ENCODE measurements at regions not wholly inside any gene's neighbourhood (a gene's known extent, or its start where the extent isn't known, plus 50 kb on each side); places are given as distances from the start of the nearest gene placed in this dataset.
"Not testable (repeated sequence)": the region's sequence is repeated elsewhere in the genome, so short reads cannot be mapped to it uniquely, and the experiment has no call there.

DNA sequence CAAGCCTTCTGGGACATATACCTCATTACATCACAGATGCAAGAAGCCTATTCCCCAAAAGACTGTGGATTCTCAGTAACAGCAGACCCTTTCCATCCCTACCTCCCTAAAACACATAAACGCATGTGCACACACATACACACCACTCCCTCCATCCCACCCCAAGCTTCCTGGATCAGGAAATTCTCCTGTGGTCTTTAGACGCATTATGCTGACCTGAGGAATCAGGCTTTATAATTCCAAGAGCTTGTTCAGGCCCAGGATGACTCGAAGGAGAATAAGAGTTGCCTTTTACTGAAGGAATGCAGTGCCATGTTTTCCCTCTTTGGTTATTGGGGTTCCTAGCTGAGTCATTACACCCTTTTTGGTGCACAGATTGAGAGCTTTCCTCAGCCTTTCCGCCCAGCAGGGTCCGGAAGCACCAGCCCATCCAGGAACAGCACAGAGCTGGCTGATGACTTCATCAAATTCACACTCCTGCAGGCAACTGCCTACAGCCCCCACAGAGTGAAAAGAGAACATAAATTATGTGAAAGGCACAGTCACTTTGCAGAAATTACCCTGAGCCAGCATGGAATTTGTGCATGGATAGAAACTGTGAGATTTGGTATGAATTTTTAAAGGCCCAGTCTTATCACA, 385.0 kb upstream of the TRPC7 start:
- Mint-ChIP-seq H3K9me3 (ENCODE audit: unreplicated experiment) (no peaks in the 10 kb centered on the region), H3K4me3 (ENCODE audit: unreplicated experiment) (no peak overlapping the region), H3K4me1 (ENCODE audit: unreplicated experiment) (peaks cover 22% of the 10 kb centered on the region), H3K27ac (ENCODE audit: unreplicated experiment) (no peak overlapping the region), H3K27me3 (ENCODE audit: unreplicated experiment) (no peaks in the 10 kb centered on the region), H3K36me3 (ENCODE audit: unreplicated experiment) (no peaks in the 10 kb centered on the region)
- no peak for DNase-seq (ENCODE audit: extremely low spot score, unreplicated experiment)
- TF ChIP-seq, protein P1, sequence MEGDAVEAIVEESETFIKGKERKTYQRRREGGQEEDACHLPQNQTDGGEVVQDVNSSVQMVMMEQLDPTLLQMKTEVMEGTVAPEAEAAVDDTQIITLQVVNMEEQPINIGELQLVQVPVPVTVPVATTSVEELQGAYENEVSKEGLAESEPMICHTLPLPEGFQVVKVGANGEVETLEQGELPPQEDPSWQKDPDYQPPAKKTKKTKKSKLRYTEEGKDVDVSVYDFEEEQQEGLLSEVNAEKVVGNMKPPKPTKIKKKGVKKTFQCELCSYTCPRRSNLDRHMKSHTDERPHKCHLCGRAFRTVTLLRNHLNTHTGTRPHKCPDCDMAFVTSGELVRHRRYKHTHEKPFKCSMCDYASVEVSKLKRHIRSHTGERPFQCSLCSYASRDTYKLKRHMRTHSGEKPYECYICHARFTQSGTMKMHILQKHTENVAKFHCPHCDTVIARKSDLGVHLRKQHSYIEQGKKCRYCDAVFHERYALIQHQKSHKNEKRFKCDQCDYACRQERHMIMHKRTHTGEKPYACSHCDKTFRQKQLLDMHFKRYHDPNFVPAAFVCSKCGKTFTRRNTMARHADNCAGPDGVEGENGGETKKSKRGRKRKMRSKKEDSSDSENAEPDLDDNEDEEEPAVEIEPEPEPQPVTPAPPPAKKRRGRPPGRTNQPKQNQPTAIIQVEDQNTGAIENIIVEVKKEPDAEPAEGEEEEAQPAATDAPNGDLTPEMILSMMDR (IDR thresholded peaks at IDR 0.05), result no peak

DNA sequence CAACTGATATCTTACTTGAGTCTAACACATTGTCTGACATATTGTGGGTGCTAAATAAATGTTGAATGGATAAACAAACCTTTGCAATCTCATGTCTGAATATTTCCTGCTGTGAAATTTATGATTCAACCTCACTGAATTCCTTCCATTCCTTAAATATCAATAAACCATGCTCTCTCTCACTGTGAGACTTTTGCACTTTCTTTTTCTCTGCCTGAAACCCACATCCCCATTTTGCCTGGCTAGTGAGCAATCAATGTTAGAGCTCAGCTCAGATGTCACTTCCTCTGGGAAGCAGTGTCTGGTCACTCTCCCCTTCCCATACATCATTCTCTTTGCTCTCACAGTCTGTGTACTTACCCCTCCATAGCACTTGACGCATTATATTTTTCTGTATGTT, 383.7 kb upstream of the TRPC7 start:
- H3K36me3 Mint-ChIP-seq (ENCODE audit: unreplicated experiment), result no peaks in the 10 kb centered on the region
- H3K27me3 Mint-ChIP-seq (ENCODE audit: unreplicated experiment), result no peaks in the 10 kb centered on the region
- TF ChIP-seq, protein P1 (IDR thresholded peaks at IDR 0.05), result no peak
- no peak for DNase-seq (ENCODE audit: extremely low spot score, unreplicated experiment)
- H3K27ac Mint-ChIP-seq (ENCODE audit: unreplicated experiment), result peak overlapping the region; percentile 39
- H3K4me1 Mint-ChIP-seq (ENCODE audit: unreplicated experiment), result peaks cover 22% of the 10 kb centered on the region
- peaks cover 2% of the 10 kb centered on the region for H3K9me3 Mint-ChIP-seq (ENCODE audit: unreplicated experiment)
- no peak overlapping the region for H3K4me3 Mint-ChIP-seq (ENCODE audit: unreplicated experiment)

DNA sequence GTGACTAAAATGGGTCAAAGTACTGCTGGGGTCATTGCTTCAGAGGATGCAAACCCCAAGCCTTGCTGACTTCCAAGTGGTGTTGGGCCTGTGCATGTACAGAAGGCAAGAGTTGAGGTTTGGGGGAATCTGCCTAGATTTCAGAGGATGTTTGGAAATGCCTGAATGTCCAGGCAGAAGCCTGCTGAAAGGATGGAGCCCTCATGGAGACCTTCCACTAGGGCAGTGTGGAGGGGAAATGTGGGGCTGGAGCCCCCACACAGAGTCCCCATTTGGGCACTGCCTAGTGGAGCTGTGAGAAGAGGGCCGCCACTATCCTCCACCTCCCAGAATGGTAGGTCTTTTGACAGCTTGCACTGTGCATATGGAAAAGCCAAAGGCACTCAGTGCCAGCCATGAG, 377.7 kb upstream of the TRPC7 start:
- Mint-ChIP-seq H3K4me1 (ENCODE audit: unreplicated experiment) (peaks cover 2% of the 10 kb centered on the region), H3K9me3 (ENCODE audit: unreplicated experiment) (peaks cover 8% of the 10 kb centered on the region), H3K27ac (ENCODE audit: unreplicated experiment) (no peak overlapping the region), H3K36me3 (ENCODE audit: unreplicated experiment) (no peaks in the 10 kb centered on the region), H3K4me3 (ENCODE audit: unreplicated experiment) (no peak overlapping the region), H3K27me3 (ENCODE audit: unreplicated experiment) (no peaks in the 10 kb centered on the region)
- TF ChIP-seq, protein P1 (IDR thresholded peaks at IDR 0.05), result no peak
- DNase-seq (ENCODE audit: extremely low spot score, unreplicated experiment), result no peak

DNA sequence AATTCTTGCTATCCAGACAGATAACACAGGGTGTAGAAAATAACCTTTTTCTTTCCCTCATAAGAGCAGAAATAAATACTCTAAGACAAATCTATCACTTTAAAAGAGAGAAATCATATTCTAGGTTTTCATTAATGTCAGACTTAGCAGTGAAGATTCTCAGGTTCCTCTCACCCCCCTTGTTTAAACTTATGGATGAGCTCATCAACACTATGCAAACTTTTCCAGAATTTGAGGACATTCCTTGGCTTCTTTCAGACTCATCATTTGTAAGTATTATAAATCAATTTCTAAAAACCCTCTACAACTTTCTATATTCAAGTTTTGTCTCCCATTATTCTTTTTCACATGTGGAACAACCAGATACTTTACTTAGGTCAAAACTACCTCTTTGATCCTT, 374.9 kb upstream of the TRPC7 start:
- Mint-ChIP-seq H3K27ac (ENCODE audit: unreplicated experiment) (no peak overlapping the region), H3K9me3 (ENCODE audit: unreplicated experiment) (peaks cover 8% of the 10 kb centered on the region), H3K4me3 (ENCODE audit: unreplicated experiment) (no peak overlapping the region), H3K36me3 (ENCODE audit: unreplicated experiment) (no peaks in the 10 kb centered on the region), H3K27me3 (ENCODE audit: unreplicated experiment) (no peaks in the 10 kb centered on the region), H3K4me1 (ENCODE audit: unreplicated experiment) (peaks cover 2% of the 10 kb centered on the region)
- DNase-seq (ENCODE audit: extremely low spot score, unreplicated experiment), result no peak
- TF ChIP-seq, protein P1 (IDR thresholded peaks at IDR 0.05), result no peak

DNA sequence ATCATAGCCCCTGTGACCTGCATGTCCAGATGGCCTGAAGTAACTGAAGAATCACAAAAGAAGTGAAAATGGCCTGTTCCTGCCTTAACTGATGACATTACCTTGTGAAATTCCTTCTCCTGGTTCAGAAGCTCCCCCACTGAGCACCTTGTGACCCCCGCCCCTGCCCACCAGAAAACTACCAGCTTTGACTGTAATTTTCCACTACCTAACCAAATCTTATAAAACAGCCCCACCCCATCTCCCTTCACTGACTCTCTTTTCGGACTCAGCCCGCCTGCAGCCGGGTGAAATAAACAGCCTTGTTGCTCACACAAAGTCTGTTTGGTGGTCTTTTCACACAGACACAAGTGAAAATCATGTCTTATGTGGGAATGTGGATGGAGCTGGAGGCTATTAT, 373.9 kb upstream of the TRPC7 start:
- not testable (repeated sequence) for H3K4me1 Mint-ChIP-seq (ENCODE audit: unreplicated experiment); H3K36me3 Mint-ChIP-seq (ENCODE audit: unreplicated experiment); DNase-seq (ENCODE audit: extremely low spot score, unreplicated experiment); H3K27ac Mint-ChIP-seq (ENCODE audit: unreplicated experiment); H3K9me3 Mint-ChIP-seq (ENCODE audit: unreplicated experiment); H3K4me3 Mint-ChIP-seq (ENCODE audit: unreplicated experiment); H3K27me3 Mint-ChIP-seq (ENCODE audit: unreplicated experiment)

DNA sequence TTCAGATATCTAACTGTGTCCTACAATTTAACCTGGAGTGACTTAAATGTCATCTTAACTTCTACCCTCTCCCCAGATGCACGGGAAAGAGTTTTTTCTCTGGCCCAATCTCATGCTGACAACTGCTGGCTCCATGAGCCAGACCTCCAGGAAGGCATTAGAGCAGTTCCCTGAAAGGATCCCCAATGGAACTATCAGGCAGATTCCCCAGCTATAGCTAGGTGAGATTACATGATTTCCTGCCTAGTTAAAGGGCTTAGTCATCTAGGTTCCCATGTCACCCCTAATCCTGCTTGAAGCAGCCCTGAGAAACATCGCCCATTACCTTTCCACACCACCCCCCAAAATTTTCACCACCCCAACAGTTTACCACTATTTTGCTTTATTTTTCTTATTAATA, 373.5 kb upstream of the TRPC7 start:
- Mint-ChIP-seq H3K36me3 (ENCODE audit: unreplicated experiment) (no peaks in the 10 kb centered on the region), H3K27me3 (ENCODE audit: unreplicated experiment) (no peaks in the 10 kb centered on the region), H3K4me3 (ENCODE audit: unreplicated experiment) (no peak overlapping the region), H3K9me3 (ENCODE audit: unreplicated experiment) (peaks cover 5% of the 10 kb centered on the region), H3K27ac (ENCODE audit: unreplicated experiment) (no peak overlapping the region), H3K4me1 (ENCODE audit: unreplicated experiment) (peaks cover 2% of the 10 kb centered on the region)
- no peak for DNase-seq (ENCODE audit: extremely low spot score, unreplicated experiment)
- TF ChIP-seq, protein P1 (IDR thresholded peaks at IDR 0.05), result no peak

Data from osteocyte (in vitro differentiated cells).